ENCODE measurements at regions not wholly inside any gene's neighbourhood (a gene's known extent, or its start where the extent isn't known, plus 50 kb on each side); places are given as distances from the start of the nearest gene placed in this dataset.

- TF ChIP-seq EZH2 (IDR thresholded peaks at IDR 0.05; ENCODE audit: insufficient read depth, poor library complexity, severe bottlenecking) (no peak), EZH2phosphoT487 (IDR thresholded peaks at IDR 0.05; ENCODE audit: insufficient read depth, low read depth) (no peak)
Measured at GRCh38 chr2:226164512-226164911, 635.1 kb downstream of the IRS1 start.

Data from GM23248 (cell line).